WTC11 (cell line): ENCODE measurements at regions not wholly inside any gene's neighbourhood (a gene's known extent, or its start where the extent isn't known, plus 50 kb on each side); places are given as distances from the start of the nearest gene placed in this dataset.
"Not testable (repeated sequence)": the region's sequence is repeated elsewhere in the genome, so short reads cannot be mapped to it uniquely, and the experiment has no call there.

Experiments used
- ATAC-seq: fragments of 200-7000 bp; cut with Tn5 transposase; 2 replicates; pipeline ENCODE4 v1.10.0; 2021; ENCODE audit warnings: mild to moderate bottlenecking, moderate library complexity
- CTCF ChIA-PET: fragments of 300-600 bp; sonication (Branson Sonifier 250); formaldehyde crosslinking; loops from one replicate; lab custom pipeline; 2021; ENCODE audit warnings: antibody characterized with exemption; lab: Charles Lee
- POLR2A ChIA-PET: fragments of 350-600 bp; sonication (Branson Sonifier 250); formaldehyde crosslinking; loops from one replicate; lab custom pipeline; 2021; ENCODE audit warnings: antibody characterized with exemption; lab: Charles Lee
- DNase-seq: peaks from one replicate; pipeline ENCODE4 v3.0.0; 2021; ENCODE audit warnings: low spot score
- H3K27ac Mint-ChIP-seq: 2 replicates; pipeline ENCODE4 v1.8.0; 2021; ENCODE audit warnings: mixed read lengths
- H3K27me3 Mint-ChIP-seq: 2 replicates; pipeline ENCODE4 v1.8.0; 2021; ENCODE audit warnings: low read depth, mild to moderate bottlenecking, moderate library complexity, mixed read lengths
- H3K36me3 Mint-ChIP-seq: 2 replicates; pipeline ENCODE4 v1.8.0; 2021; ENCODE audit warnings: mixed read lengths
- H3K4me1 Mint-ChIP-seq: 2 replicates; pipeline ENCODE4 v1.8.0; 2022; ENCODE audit warnings: mixed read lengths
- H3K4me3 Mint-ChIP-seq: 2 replicates; pipeline ENCODE4 v1.8.0; 2021; ENCODE audit warnings: mild to moderate bottlenecking, moderate library complexity, mixed read lengths
- H3K9me3 Mint-ChIP-seq: 2 replicates; pipeline ENCODE4 v1.8.0; 2021; ENCODE audit warnings: mixed read lengths
- ATF1 ChIP-seq: sonication (generic); formaldehyde crosslinking; IDR thresholded peaks from 2 replicates; pipeline ENCODE4 v1.8.1; 2023; ENCODE audit warnings: mild to moderate bottlenecking, moderate library complexity, missing genetic modification reagents
- ATF2 ChIP-seq: sonication (generic); formaldehyde crosslinking; IDR thresholded peaks from 2 replicates; pipeline ENCODE4 v1.8.1; 2022; ENCODE audit warnings: low read depth, missing genetic modification reagents, borderline replicate concordance
- ATF3 ChIP-seq: sonication (generic); formaldehyde crosslinking; conservative IDR thresholded peaks from 2 replicates; pipeline ENCODE4 v1.8.1; 2022; ENCODE audit warnings: mild to moderate bottlenecking, missing genetic modification reagents
- CREB1 ChIP-seq: sonication (generic); formaldehyde crosslinking; IDR thresholded peaks from 2 replicates; pipeline ENCODE4 v1.8.0; 2023; ENCODE audit warnings: mild to moderate bottlenecking, missing genetic modification reagents
- CTCF ChIP-seq: fragments of 200-600 bp; IDR thresholded peaks from 2 replicates; pipeline ENCODE4 v1.8.0; 2022; ENCODE audit warnings: antibody characterized with exemption
- E2F1 ChIP-seq: sonication (generic); formaldehyde crosslinking; IDR thresholded peaks from 2 replicates; pipeline ENCODE4 v1.8.0; 2022; ENCODE audit warnings: mild to moderate bottlenecking, missing genetic modification reagents
- E2F4 ChIP-seq: sonication (generic); formaldehyde crosslinking; IDR thresholded peaks from 2 replicates; pipeline ENCODE4 v1.8.1; 2022; ENCODE audit warnings: low read depth, mild to moderate bottlenecking, moderate library complexity, missing genetic modification reagents, borderline replicate concordance
- IRF1 ChIP-seq: sonication (generic); formaldehyde crosslinking; IDR thresholded peaks from 2 replicates; pipeline ENCODE4 v1.8.0; 2023; ENCODE audit warnings: missing genetic modification reagents
- JUN ChIP-seq: sonication (generic); formaldehyde crosslinking; IDR thresholded peaks from 2 replicates; pipeline ENCODE4 v1.8.0; 2023; ENCODE audit warnings: mild to moderate bottlenecking, missing genetic modification reagents
- MAX ChIP-seq: sonication (generic); formaldehyde crosslinking; IDR thresholded peaks from 2 replicates; pipeline ENCODE4 v1.8.0; 2022; ENCODE audit warnings: mild to moderate bottlenecking, missing genetic modification reagents
- PREB ChIP-seq: sonication (generic); formaldehyde crosslinking; IDR thresholded peaks from 2 replicates; pipeline ENCODE4 v1.8.1; 2022; ENCODE audit warnings: mild to moderate bottlenecking, missing genetic modification reagents, moderate library complexity, borderline replicate concordance
- PRRX2 ChIP-seq: fragments of 250-450 bp; sonication (Bioruptor Pico); IDR thresholded peaks from 2 replicates; pipeline ENCODE4 v1.8.0; 2021; ENCODE audit warnings: mild to moderate bottlenecking
- RELA ChIP-seq: sonication (generic); formaldehyde crosslinking; IDR thresholded peaks from 2 replicates; pipeline ENCODE4 v1.8.1; 2022; ENCODE audit warnings: missing genetic modification reagents, mild to moderate bottlenecking, borderline replicate concordance
- SMAD3 ChIP-seq: sonication (generic); formaldehyde crosslinking; IDR thresholded peaks from 2 replicates; pipeline ENCODE4 v1.8.0; 2022; ENCODE audit warnings: missing genetic modification reagents, mild to moderate bottlenecking, borderline replicate concordance
- SMAD4 ChIP-seq: sonication (generic); formaldehyde crosslinking; IDR thresholded peaks from 2 replicates; pipeline ENCODE4 v1.8.0; 2022; ENCODE audit warnings: mild to moderate bottlenecking, missing genetic modification reagents
- SOX15 ChIP-seq: fragments of 250-450 bp; sonication (Bioruptor Pico); IDR thresholded peaks from 2 replicates; pipeline ENCODE4 v1.9.0; 2021; ENCODE audit warnings: mild to moderate bottlenecking
- SP1 ChIP-seq: sonication (generic); formaldehyde crosslinking; conservative IDR thresholded peaks from 2 replicates; pipeline ENCODE4 v1.8.1; 2022; ENCODE audit warnings: missing genetic modification reagents
- TEAD4 ChIP-seq: sonication (generic); formaldehyde crosslinking; IDR thresholded peaks from 2 replicates; pipeline ENCODE4 v1.8.0; 2022; ENCODE audit warnings: mild to moderate bottlenecking, missing genetic modification reagents
- ZNF423 ChIP-seq: fragments of 250-450 bp; sonication (Bioruptor Pico); IDR thresholded peaks from 2 replicates; pipeline ENCODE4 v2.1.2; 2022; ENCODE audit warnings: mild to moderate bottlenecking, moderate library complexity
- ZSCAN18 ChIP-seq: fragments of 250-450 bp; sonication (Bioruptor Pico); IDR thresholded peaks from 2 replicates; pipeline ENCODE4 v2.1.2; 2022; ENCODE audit warnings: mild to moderate bottlenecking, moderate library complexity

- ChIA-PET POLR2A (no interaction called here), CTCF (no interaction called here)
- H3K36me3 Mint-ChIP-seq, result no peaks in the 10 kb centered on the region
- no peak overlapping the region for H3K27ac Mint-ChIP-seq
- ATAC-seq (no peak), DNase-seq (no peak)
- TF ChIP-seq TEAD4 (CRISPR knock-in tag) (no peak), ZNF423 (CRISPR knock-in tag) (no peak), SOX15 (CRISPR knock-in tag) (no peak), JUN (CRISPR knock-in tag) (no peak), PRRX2 (CRISPR knock-in tag) (no peak), MAX (no peak), ATF2 (CRISPR knock-in tag) (no peak), ZSCAN18 (no peak), SMAD3 (CRISPR knock-in tag) (no peak), E2F4 (CRISPR knock-in tag) (no peak), SP1 (CRISPR knock-in tag) (no peak), CREB1 (CRISPR knock-in tag) (no peak), E2F1 (CRISPR knock-in tag) (no peak), ATF1 (CRISPR knock-in tag) (no peak), ATF3 (CRISPR knock-in tag) (no peak), IRF1 (CRISPR knock-in tag) (no peak)
- no peak overlapping the region for H3K4me3 Mint-ChIP-seq
- no peaks in the 10 kb centered on the region for H3K9me3 Mint-ChIP-seq
- H3K27me3 Mint-ChIP-seq, result no peaks in the 10 kb centered on the region; the same call in 1 of the 2 replicates
- peaks cover 6% of the 10 kb centered on the region for H3K4me1 Mint-ChIP-seq
Observed at GRCh38 chr6:18538315-18538714, 151.2 kb downstream of the RNF144B start.

- DNase-seq (no peak), ATAC-seq (no peak)
- Mint-ChIP-seq H3K4me3 (no peak overlapping the region), H3K27me3 (no peaks in the 10 kb centered on the region; the same call in 1 of the 2 replicates), H3K4me1 (no peaks in the 10 kb centered on the region), H3K9me3 (peaks cover 18% of the 10 kb centered on the region), H3K27ac (no peak overlapping the region), H3K36me3 (peaks cover 3% of the 10 kb centered on the region; the same call in 1 of the 2 replicates)
- ChIA-PET POLR2A (no interaction called here), CTCF (no interaction called here)
- TF ChIP-seq RELA (CRISPR knock-in tag) (no peak), CREB1 (CRISPR knock-in tag) (no peak), ZNF423 (CRISPR knock-in tag) (no peak), SMAD4 (CRISPR knock-in tag) (no peak), PREB (CRISPR knock-in tag) (no peak), CTCF (no peak)
Observed at GRCh38 chr6:18543051-18543450, 155.9 kb downstream of the RNF144B start.

GRCh38 chr6:18545142-18545541, 158.0 kb downstream of the RNF144B start:
- H3K4me3 Mint-ChIP-seq, DNase-seq, H3K27ac Mint-ChIP-seq, H3K4me1 Mint-ChIP-seq, H3K27me3 Mint-ChIP-seq, ATAC-seq, H3K36me3 Mint-ChIP-seq, POLR2A ChIA-PET: not testable (repeated sequence)
- CTCF ChIA-PET, result interaction anchor here (0.6 kb wide), 1 partner anchor 175 kb away, joined by 5 read pairs; no protein-coding TSS in a partner anchor
- H3K9me3 Mint-ChIP-seq, result peaks cover 21% of the 10 kb centered on the region
